NCI-H82 treated with DMSO at 0.1 percent for 48 hours (cell line): ENCODE measurements at regions not wholly inside any gene's neighbourhood (a gene's known extent, or its start where the extent isn't known, plus 50 kb on each side); places are given as distances from the start of the nearest gene placed in this dataset.
"Not testable (repeated sequence)": the region's sequence is repeated elsewhere in the genome, so short reads cannot be mapped to it uniquely, and the experiment has no call there.

Source experiments
- DNase-seq: peaks from one replicate; lab custom pipeline; 2025; ENCODE audit not compliant: unreplicated experiment; lab: John Stamatoyannopoulos, UW

DNA sequence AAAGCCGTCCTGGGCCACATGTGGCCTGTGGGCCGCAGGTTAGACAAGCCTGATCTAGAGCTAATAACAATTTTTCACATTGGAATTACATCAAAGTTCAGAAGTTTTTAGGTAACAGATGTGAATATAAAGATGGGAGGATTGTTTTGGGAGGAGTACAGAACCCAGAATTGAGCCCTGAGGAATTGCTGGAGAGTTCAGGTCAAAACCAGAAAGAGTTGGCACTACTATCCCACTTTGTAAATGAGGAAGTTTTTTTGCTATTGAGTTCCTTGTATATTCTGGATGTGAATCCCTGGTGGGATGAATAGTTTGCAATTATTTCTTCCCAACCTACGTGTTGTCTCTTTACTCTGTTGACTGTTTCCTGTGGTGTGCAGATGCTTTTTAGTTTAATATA is 109.5 kb upstream of the LIPC start:
- no peak for DNase-seq

DNA sequence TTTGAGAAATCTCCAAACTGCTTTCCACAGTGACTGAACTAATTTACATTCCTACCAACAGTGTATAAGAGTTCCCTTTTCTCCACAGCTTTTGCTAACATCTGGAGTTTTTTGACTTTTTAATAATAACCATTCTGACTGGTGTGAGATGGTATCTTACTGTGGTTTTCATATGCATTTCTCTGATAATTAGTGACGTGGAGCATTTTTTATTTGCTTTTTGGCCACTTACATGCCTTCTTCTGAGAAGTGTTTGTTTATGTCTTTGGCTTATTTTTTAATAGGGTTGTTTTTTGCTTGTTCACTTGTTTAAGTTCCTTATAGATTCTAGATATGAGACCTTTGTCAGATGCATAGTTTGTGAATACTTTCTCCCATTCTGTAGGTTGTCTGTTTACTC is 108.5 kb upstream of the LIPC start:
- not testable (repeated sequence) for DNase-seq

DNA sequence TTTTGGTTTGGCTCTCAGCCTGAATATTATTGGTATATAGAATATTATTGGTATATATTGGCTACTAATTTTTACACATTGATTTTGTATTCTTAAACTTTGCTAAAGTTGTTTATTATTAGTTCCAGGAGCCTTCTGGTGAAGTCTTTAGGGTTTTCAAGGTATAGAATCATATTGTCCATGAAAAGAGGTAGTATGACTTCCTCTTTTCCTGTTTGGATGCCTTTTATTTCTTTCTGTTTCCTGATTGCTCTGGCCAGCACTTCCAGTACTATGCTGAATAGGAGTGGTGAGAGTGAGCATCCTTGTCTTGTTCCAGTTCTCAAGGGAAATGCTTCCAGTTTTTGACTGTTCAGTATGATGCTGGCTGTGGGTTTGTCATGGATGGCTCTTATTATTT is 107.3 kb upstream of the LIPC start:
- DNase-seq: no peak

DNA sequence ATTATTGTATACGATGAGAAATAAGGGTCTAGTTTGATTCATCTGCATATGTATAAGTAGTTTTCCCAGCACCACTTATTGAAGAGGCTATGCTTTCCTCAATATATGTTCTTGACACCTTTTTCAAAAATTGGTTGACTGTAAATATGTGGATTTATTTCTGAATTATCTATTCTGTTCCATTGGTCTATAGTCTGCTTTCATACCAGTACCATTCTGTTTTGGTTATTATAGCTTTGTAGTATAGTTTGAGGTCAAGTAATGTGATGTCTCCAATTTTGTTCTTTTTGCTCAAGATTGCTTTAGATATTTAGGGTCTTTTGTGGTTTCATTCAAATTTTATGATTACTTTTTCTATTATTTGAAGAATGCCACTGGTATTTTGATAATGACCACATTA is 103.8 kb upstream of the LIPC start:
- no peak for DNase-seq

DNA sequence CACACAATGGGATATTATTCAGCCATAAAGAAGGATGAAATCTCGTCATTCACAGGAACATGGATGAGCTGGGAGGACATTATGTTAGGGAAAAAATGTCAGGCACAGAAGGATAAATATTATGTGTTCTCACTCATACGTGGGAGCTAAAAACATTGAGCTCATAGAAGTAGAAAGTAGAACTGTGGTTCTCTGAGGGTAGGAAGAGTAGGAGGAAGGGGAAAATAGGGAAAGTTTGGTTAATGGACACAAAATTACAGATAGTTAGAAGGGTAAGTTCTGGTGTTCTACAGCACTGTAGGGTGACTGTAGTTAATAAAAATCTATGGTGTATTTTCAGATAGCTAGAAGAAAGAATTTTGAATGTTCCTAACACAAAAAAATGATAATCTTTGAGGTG is 102.6 kb upstream of the LIPC start:
- DNase-seq: no peak

DNA sequence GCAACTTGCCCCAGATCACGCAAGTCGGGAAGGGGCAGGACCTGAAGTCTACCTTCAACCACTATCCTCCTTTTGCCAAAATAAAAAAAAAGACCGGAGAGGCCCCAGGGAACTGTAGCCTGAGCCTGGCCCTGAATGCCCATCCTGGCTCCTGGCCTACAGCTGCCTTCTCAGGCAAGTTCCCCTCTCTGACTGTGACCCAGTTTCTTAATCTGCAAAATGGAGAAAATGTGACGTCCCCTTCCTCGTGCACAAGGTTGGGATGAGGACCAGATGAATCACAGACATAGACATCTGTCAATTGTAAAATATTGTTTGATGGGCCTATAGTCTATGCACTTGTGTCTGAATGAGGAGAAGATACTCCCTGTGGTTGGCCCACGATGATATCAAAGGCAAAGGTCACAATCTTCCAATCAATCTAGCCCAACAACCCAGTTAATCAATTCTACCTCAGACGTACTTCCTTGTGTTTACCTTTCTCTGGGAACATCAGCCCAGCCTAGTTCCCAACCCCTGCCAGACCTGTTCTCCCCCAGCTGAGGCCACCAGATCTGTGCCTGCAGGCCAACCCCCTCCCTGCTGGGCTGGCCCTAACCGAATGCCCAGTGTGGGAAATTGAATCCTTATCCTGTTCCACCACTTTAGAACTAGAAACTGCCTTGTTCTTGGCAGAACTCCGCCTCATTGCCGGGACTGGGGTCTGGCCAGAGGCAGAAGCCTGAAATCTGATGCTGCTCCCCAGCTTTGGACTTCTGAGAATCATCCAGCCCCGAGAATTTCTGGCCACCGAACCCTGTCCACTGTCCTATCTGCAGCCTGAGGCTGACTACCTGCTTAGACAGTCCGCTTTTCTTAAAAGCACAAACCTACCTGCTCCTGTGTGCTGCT is 101.8 kb upstream of the LIPC start:
- no peak for DNase-seq

DNA sequence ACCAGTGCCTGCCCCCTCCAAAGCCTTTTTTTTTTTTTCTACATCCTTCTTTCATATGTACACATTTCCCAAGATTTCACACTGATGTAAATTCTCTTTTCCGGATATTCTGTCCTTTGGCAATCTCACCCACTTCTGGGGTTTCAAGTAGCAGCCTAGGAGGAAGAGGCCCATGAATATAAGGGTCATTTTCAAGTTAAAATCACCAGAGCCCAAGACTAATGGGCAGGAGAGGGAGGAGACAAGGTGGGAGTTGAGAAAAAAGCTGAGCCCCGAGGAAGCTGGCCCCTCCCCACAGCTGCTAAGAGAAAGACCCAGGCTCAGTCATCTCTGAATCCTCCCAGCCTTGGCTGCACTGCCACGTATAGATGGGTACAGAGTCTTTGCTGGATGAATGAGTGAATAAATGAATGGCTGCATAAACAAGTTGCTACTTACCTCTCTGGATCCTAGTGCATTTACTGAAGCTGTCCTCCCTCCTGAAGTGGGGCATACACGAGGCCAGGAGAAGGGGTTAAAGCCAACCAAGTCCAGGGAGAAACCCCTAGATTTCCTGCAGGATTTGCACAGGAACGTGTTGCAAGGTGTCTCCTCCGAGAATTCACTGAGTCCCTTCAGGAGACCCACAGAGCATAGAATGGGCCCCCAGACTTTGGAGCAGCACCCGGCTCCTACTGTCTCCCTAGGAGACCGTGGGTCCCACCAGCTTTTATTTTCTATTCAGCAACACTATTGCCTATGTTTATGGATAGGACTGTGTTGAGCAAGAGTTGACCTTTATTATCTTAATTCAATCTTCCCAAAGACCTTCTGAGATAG is 100.8 kb upstream of the LIPC start:
- no peak for DNase-seq

DNA sequence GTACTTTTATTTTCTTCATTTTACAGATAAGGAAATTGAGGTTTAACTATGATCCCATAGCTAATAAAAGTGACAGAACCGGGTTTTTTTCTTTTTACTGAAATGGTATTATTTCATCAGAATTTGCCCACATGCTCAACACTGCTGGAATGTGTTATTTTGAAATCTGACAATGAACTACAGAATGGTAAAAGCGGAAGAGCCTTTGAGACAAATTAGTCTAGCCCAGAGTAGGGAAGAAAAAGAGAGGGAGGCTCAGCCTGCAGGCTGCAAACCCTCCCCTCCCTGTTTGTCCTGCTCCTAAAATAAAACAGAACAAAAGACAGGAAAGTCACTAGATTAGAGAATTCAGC is 100.3 kb upstream of the LIPC start:
- DNase-seq: no peak

DNA sequence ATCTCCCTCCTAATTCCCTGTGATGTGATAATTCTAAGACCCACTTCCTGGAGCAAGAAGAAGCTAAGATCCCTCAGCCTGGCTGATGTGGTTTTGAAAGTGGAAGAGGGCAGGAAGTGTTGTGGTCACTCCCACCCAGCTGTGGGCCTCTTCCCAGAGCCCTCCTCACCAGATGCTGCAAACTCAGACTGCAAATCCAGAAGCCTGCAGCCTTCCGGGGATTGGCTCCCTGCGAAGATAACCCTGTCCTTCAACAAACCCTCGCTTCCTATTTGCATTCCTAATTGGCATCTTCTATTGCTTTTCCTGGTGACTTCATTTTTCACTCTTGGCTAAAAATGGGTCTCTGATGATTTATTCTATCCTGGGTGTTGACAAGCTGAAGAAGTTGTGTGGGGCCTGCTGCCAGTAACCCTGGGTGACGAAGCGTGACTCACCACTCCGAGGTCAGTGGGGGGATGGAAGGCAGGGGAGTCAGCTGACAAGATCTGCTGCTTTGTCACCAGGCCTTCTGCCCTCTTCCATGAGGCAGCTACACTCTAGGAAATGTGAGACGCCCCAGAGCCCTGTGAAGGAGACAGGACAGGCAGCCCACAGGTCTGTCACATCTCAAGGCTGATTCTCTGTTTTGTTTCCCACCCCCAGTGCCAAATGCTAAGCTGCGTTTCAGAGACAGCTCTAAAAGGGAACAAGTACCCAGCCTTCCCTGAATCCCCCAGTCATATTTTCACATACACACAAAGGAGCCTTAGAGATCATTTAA is 99.7 kb upstream of the LIPC start:
- peak; percentile 59 for DNase-seq

DNA sequence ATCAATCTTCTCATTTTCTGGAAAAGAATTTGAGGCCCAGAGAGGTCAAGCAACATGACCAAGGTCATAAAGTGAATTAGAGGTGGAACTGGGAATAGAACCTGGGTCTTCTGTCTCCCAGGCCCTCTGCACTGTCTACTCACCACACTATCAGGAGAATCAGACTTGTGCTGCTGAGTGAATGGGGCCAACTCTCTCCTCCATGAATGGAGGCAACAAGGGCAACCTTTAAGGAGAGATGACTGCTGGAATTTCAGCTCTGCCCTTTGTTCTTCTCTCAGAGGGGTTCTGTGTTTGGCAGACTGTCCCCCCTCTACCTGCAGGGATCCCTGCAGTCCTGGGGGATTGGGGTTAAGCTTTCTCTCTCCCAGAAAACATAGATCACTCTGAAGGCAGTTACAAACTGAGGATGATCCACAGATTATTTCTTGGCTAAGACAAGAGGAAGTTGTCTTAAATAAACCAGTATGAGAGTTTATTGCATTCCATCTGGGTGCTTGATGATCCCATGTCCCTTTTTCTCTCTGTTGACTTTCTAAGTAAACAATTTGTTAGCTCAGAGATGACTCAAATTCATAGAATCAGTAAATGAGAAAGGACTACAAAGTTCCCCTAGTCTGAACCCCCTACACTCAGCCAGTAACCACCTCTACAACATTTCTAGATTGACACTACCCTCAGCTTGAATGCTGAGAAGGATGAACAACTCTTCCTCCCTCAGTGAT is 99.0 kb upstream of the LIPC start:
- no peak for DNase-seq

DNA sequence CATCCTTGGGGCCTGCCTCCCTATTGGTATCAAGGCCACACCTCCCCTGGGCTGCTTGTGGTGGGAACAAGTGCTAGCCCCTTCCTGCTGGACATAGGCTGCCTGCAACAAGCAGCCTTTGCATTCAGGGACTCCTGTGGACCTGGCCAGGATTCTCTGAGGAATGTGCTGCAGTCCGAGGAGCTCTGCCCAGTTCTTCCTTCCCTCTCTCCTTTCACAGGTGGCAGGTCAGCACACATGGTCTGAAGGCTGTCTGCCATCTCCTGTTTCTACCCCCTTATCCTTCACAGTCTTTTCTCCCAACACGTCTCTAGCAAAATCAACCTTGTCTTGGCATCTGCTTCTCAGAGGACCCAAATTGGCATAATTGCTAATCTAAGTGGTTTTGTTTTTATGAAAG is 97.0 kb upstream of the LIPC start:
- no peak for DNase-seq

DNA sequence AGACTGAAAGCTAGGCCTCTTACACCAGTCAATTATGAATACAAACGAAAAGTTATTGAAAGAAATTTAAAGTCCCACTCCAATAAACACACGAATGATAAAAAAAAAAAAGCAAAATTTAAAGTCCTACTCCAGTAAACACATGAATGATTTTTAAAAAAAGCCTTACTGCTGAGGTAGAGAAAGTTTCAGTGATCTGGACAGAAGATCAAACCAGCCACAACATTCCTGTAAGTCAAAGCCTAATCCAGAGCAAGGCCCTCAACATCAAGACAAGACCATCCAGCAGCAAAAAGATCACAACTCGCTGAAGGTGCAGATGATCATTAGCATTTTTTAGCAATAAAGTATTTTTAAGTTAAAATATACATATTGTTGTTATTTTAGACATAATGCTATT is 95.6 kb upstream of the LIPC start:
- no peak for DNase-seq

DNA sequence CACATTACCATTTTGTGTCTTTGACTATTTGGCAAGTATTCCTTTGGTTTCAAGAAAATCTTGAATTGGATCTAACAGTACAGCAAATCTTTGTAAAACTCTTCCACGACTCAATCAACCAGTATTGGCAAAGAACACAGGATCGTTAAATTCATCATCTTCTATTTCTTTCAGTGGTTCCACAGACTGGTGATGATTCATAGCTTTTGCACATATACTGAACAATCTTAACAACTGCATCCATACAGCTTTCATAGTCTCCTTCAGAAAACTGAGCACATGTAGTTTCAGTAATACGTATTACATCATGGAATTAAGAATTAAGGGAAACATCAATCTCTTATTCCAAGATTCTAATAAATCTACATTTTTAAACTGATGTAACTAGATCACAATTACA is 91.6 kb upstream of the LIPC start:
- no peak for DNase-seq

DNA sequence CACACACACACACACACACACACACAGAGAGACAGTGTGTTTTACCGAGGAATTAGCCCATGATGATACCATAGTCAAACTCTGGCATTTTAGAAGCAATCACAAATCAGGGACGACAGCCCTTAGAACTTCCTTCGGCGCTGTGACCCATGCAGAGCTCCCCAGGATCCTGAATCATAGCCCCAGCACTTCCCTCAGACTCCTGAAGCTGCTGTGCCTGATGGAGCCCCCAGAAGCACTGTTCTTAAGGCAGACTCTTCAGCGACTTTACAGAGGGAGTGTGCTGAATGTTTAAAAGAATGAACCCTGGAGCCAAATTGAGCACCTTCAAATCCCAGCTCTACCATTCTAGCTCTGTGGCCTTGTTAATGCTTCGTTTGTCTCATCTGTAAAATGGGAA is 89.3 kb upstream of the LIPC start:
- DNase-seq: no peak

DNA sequence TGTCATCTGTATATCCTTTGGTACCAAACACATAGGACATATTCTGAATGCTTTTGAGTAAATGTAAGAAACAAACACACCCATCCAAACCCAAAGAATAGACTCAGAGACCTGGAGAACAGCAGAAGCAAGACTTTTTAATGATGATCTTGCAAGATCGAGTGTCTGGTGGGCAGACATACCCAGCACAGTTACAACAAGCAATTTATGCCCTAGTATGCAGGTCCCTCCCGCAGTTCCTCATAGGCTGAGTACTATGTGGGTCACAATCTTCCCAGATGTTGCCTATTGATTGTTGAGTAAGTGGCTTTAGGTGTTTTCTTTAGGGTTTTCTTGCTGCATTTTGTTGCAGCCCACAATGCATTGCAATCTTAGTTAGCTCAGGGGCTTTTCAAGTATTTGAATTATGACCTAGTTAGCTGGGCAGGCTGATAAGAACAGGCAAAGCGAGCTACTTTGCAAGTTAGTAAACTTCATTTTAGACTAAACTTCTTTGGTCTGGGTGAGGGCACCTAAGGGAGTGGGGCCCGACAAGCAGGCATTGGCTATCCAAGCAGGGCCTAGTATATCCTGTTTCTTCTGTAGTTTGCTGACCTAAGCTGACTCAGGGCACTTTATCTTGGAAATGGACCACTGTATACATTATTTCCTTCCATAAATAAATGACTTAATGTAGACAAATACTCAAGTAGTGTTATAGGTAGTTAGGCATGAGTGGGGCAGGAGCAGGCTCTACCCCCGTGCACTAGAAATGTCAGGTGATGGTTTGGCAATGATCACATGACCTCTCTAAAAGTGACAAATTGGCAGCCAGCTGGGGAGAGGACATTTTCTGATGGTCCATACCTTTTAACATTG is 87.3 kb upstream of the LIPC start:
- no peak for DNase-seq

DNA sequence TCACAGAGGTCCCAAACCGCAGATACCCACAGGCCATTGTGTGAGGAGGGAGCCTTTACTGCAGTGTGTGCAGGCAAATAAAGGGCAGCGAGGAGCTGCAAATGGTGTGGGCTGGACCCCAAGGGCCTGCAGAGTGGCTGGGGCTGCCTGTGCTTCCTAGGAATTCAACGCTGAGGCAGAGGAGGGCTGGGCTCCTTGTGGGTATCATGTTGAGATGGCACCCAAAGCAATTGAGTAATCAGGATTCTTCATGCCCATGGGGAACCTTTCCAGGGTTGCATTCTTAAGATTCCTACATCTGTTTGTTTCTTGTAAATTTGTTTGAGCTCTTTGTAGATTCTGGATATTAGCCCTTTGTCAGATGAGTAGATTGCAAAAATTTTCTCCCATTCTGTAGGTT is 85.4 kb upstream of the LIPC start:
- no peak for DNase-seq

DNA sequence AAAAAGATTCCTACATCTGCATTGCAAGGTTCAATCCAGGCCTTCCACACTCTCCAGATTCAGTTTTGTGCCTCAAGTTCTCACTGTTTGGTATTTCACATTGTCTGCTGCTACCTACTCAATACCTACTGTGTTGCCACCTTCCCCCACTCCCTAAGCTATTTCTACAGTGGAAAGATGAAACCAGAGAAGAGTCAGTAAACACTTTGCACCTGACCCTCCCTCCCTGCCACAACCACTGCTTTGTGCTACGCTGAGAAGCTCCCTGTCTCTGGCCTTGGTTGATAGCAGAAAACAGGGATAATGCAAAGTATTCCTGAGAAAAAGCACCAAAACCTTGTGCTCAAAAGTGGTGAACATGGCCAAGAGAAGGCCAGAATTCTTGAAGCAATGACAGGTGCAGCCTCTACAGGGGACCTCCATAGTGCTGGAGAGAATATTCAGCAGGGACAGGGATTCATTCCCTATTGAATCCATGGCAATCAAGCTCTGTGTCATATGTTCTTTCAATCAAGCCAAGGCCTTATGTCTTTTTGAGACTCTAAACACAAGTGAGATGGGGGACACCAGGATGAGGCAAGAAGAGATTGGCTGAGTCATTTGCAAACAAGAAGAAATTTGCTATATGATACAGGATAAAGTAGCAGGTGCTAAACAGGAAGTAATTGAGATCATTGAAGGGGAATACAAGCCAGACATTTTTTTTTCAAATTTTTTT is 83.5 kb upstream of the LIPC start:
- DNase-seq: no peak

DNA sequence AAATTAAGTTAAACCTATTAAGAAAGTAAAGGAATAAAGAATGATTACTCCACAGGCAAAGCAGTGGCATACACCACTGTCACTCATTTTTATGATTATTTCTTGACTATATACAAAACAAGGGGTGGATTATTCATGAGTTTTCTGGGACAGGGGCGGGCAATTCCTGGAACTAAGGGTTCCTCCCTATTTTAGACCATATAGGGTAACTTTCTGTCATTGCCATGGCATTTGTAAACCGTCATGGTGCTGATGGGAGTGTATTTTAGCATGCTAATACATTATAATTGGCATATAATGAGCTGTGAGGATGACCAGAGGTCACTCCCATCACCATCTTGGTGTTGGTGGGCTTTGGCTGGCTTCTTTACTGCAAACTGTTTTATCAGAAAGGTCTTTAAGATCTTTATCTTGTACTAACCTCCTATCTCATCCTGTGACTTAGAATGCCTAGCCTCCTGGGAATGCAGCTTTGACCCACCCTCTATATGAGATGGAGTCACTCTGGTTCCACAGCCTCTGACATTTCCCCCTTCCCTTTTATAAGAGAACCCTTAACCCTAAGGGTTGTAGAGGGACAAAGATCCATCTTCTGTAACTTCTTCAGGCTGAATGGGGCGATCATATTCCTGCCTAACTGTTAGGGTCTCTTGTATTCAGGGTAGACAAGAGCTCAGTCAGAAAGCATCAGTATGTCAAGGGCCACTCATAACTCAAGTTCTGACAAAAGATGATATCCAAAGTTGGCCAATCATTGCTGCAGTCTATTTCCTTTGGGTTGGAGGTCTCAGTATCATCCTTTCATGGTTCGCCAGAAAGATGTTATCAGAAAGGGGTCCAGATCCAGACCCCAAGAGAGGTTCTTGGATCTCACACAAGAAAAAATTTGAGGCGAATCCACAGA is 79.5 kb upstream of the LIPC start:
- DNase-seq: no peak
